Loucy (cell line): ENCODE measurements at regions not wholly inside any gene's neighbourhood (a gene's known extent, or its start where the extent isn't known, plus 50 kb on each side); places are given as distances from the start of the nearest gene placed in this dataset.

Source experiments
- CTCF ChIP-seq: fragments of 200-600 bp; sonication (generic); conservative IDR thresholded peaks from 2 replicates; pipeline ENCODE4 v1.5.1; 2014; ENCODE audit warnings: mild to moderate bottlenecking, antibody characterized with exemption, low read length
- EZH2phosphoT487 ChIP-seq: fragments of 200-600 bp; IDR thresholded peaks from 2 replicates; pipeline ENCODE4 v1.6.1; 2018; ENCODE audit warnings: antibody characterized with exemption, mild to moderate bottlenecking, moderate library complexity, borderline replicate concordance

GRCh38 chr9:84589542-84589941 is 80.0 kb upstream of the NTRK2 start:
- no peak for TF ChIP-seq CTCF
- TF ChIP-seq EZH2phosphoT487: no peak
